ENCODE measurements at regions not wholly inside any gene's neighbourhood (a gene's known extent, or its start where the extent isn't known, plus 50 kb on each side); places are given as distances from the start of the nearest gene placed in this dataset.

DNA sequence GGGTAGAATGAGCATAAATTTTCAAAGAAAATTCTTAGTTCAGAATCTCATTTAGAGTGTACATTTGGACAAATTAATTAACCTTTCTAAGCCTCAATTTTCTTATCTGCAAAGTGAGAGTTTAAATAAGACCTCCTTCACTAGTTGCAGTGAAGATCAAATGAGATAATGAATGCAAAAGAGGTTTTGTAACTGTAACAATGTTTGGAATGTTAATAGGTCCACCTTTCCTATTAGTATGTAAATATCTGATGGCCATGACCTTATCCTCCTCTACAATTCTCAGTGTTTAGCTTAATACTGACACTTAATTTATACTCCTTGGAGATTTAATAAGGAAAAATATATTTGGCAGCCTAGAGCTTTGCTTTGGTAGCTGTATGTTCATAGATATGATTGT, 138.8 kb downstream of the GABRG1 start:
- DNase-seq = no peak

DNA sequence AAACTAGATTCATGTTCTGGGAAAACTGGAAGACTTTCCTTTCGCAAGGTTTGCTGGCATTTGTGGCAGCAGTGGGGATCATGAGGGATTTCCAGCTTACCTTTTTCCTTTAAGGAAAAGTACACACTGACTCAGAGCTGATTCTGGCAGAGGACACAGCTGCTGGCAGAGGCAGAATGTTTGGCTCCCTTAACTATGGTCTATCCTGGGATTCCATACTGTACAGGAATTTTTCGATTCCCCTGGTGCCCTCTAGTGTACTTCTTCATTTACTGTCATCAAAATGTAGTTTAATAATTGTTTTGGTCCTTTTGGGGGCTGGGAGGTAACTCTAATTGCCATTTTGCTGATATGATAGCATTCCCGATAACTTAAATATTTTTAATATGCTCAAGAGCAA, 152.7 kb downstream of the GABRG1 start:
- no peak for DNase-seq

DNA sequence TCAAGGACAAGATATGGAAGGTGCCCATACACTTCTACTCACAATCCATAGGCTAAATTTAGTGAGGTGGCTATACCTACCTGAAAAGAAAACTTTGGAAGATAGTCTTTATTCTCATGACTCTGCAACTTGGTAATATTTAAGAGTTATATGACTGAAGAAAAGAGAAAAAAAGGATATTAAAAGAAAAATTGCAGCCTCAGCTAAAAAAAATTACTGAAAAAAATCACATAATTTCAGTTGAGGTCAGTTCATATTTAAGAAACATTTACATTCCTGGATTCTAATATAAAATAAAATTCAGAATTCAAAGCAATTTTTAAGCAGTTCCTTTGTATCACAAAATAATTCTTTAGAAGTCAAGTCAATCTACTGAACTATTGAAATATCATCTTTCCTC, 166.5 kb downstream of the GABRG1 start:
- DNase-seq = no peak

DNA sequence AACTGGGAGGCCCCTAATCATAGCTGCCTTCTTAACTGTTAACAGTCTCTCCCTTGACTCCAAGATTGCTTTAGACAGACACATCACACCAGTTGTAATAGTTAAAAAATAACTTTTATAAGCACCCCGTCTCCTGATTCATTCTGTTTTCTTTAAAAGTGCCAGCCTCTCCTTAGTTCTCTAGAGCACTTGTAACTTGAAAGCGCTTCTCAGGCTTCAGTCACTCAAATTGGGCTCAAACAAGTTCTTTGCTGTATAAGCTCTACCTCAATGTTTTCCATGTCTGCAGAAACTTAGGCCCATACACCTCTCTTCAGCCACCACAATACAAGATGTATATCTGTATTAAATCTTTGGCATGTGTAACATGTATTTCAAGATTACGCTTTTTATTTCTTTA, 169.6 kb downstream of the GABRG1 start:
- no peak for DNase-seq

DNA sequence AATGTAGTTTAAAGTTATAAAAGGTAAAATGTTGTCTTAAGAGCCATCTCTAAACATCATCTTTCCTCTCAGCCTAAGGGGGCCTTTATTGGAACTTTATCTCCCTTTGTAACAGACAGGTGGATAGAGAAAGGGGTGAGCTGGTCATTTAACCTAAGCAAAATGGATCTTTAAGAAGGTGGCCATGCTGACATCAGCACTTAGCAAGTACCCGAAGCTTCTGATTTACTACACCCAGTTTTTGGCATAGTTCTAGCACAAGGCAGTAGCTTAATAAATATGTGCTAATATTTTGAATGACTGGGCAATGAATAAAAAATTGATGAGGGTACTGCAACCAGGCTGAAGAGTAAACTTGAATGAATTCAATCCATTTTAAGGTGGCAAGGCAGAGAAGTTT, 172.7 kb downstream of the GABRG1 start:
- no peak for DNase-seq

DNA sequence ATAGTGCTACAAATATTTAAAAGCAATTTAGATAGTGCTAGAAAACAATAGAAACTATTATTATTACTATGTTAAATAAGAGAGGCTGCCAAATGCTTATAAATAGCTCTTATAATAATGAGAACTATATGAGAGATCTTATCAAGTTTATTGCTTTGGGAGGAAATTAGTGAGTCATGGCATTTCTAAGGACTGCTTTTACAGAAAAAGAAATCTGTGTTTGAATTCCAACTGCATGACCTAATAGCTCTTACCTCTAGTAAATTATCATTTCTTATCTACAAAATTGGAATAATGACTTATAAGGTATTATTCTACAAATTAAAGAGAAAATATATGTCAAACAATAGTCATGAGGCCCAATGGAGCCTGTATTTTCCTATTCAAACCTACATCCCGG, 177.2 kb downstream of the GABRG1 start:
- DNase-seq = no peak

DNA sequence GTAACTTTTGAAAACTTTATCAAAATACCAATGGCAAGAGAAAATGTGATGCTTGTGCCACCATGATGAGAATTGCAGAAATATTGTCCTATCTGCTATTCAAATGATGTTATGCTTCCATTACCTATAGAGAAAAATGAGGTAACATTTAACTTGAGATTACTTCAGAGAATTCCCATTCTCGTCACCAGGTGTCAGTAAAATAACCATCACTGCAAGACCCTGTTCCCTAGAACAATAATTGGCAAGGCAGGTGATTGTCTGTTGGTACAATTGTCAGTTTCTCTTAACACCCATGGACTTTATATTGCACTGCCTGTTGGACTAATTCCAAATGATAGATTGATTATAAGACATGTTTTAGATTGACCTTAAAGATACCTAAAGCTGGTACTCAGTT, 179.9 kb downstream of the GABRG1 start:
- DNase-seq = no peak

DNA sequence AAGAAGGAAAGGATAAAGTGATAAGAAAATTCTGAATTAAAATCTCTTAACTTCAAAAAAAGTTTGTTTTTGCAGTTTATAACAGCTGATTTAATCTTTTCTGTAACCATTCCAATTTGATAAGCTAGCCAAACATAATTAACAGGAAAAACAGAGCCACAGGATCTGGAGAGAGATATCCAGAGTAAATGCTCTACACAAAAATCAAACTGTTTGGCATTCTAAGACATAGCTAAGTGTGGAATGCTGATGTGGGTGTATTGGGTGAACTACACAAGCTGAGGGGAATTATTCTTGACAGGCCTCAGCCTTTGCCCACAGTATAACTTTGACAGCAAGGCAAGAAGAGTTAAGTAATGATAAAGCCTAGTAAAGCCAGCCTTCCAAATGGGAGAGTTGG, 184.8 kb downstream of the GABRG1 start:
- no peak for DNase-seq

DNA sequence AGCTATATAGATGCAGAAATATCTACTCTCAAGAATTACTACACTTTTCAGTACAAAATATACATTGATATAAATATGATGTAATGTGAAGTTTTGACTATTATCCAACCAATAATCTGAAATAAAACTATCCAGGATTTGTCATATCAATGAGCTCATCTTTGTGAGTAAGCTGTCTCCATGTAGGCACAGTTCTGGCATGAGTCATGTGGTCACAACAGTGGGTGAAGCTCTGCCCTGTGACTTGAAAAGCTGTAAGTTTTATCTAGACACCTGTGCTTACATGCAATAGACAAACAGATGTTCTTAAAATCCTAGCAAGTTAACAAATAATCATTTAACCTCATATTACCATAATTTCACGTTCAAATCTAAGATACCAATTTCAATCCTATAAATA, 192.7 kb downstream of the GABRG1 start:
- no peak for DNase-seq

DNA sequence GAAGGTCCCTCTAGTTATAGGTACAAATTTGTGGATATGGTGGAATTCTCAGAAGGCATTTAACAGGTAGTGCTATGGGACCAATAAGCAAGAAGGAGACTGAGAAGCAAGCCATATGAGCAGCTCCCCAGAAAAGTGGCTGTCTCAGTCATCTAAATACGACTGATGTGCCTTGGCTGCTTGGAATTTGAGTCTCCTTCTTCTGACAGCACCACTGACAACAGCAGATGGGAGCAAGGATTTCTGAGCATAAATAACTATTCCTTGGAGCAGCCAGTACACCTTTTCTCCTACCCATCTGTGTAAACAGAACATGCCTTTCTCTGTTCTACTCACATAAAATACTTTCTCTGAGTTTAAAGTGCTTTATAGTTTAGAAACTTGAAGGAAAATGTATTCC, 196.2 kb downstream of the GABRG1 start:
- DNase-seq = no peak

DNA sequence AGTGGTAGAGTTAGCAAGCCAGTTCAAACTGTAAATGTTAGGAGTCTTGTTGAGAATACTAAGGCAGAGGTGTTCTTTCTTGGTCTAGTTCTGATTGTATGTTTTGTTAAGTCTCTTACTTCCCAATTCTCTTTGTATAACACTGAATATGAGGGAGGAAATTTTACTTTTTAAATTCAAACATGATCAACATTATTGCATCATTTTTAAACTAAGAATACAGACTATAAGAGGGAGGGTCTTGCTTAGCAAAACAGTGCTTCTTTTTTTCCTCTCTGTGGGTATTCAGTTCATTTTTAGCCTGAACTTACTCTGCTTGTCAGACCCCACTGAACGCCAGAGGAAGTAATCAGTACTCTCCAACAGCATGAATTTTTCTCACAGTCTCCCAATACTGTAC, 198.0 kb downstream of the GABRG1 start:
- no peak for DNase-seq

DNA sequence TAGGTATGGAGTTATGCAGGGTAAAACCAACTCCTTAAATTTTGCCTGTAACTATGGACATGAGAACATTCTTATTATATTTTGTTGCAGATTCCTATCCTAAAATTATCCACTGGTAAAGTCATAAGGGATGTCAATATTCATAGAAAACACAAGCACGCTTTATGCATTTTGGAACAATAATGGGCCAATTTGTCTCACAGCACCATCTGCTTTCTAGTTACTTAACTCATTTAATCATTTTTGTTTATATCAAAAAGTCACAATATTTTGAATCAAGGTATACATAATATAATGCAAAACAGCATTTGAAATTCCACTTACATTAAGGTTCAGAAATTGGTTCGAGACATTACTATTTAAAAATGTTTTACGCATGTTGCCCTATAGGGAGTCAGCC, 203.0 kb downstream of the GABRG1 start:
- no peak for DNase-seq

DNA sequence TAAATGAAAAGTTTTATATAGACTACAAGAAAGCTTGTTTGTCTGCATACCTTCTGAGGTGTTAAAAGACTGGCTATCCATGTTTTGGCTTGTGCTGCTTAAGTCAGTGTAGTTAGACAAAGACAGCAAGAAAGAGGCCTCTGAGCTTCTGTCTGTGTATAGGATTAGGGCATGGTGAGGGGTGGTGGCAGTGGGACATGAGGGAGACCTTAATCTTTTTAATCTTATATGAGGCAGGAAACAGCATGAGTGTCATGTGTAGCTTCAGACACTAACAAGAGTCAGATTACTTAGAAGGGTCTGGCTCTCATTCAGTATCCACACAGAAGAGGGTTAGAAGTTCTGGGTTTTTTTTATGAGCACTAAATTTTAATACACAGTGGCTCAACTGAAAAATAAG, 213.3 kb downstream of the GABRG1 start:
- no peak for DNase-seq

DNA sequence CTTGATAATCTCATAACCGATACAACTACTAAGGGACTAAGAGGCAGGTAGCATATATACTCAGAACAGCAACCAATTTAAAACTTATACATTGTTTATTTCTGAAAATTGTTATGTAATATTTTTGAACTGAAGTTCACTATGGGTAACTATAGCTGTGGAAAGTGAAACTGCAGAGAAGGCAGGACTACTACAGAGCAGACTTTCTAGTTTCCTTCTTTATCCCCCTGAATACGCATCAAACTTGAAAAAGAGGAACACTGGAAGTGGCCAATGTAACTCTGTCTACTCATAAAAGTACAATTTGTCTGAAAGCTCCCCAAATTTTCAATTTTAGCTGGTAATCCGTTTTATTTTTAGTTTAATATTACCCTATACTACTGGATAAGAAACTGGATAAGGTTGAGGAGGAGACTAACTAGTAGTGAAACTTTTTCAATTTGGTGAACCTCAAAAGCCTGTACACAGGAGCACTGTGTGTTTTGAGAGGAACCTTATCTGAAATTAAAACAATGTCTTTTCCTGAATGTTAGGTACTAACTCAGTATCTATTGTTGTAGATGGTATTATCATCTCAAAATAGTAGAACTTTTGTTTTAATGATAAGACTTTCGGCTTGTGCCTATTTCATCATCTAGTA, 225.8 kb downstream of the GABRG1 start:
- DNase-seq = no peak

DNA sequence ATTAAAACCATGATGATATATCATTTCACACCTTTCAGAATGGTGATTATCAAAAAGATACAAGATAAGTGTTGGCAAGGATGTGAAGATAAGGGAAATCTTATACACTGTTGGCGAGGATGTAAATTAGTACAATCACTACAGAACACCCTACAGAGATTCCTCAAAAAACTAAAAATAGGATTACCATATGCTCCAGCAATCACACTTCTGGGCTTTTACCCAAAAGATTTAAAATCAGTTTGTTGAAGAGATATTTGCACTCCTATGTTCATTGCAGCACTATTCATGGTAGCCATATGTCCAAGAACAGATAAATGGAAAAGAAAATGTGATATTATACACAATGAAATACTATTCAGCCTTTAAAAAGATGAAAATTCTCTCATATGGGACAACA, 240.4 kb downstream of the GABRG1 start:
- no peak for DNase-seq

DNA sequence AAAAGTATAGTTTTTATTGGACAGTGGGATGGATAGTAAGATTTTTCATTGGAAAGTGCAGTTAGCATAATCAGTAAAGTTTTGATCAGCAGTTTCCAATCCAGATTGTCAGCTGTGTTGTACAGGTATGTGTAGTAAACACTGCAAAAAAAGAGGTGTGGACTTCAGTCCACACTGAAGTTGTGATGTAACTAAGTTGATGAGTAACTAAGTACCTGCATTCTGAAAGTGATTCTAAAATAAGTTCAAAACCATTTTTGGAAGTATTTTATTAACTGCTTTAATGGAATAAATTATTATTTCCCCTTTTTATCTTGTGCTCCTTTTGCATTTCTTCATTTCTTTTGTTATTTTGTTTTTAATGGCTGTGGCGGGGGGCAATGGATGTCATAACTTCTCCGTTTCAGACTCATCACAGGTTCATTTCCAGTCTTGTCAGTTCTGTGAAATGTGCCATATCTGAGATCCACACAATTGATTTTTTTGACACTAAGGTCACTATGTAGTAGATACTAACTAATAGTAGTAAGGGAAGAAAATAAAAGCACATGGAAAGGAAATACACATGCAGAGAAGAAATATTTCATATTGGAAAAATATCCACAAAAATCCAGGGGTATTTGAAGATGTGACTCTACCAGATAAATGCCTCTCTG, 247.5 kb downstream of the GABRG1 start:
- DNase-seq = no peak

DNA sequence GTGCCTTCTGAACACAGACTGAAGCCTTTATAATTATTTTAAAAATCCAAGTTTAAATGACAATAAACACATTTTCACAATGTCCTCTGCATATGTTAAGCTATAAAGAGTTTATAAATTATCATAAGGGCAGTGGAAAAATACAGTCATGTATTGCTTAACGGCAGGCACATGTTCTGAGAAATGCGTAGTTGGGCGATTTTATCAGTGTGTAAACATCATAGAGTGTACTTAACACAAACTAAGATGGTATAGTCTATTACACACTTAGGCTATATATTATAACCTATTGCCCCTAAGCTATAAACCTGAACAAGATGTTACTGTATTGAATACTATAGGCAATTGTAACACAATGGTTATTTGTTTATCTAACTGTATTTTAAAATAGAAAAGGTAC, 254.7 kb downstream of the GABRG1 start:
- DNase-seq = no peak

DNA sequence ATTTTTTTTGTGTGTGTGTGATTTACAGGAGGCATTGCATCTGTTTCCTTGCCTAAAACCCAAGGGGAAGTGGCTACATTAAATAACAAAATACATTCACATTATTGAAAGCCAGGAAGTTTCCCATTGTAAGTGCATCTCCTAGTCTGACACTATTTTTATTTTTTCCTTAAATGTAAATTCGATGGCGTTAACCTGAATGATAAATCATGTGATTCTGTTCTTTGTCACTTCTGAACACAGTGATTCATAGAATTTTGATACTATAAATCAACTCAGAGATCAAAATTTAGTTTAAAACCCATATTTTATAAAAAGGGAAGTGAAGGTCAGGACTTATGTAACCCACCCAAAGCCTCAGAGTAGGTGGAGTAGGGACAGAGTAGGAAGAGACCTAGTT, 258.1 kb downstream of the GABRG1 start:
- no peak for DNase-seq

DNA sequence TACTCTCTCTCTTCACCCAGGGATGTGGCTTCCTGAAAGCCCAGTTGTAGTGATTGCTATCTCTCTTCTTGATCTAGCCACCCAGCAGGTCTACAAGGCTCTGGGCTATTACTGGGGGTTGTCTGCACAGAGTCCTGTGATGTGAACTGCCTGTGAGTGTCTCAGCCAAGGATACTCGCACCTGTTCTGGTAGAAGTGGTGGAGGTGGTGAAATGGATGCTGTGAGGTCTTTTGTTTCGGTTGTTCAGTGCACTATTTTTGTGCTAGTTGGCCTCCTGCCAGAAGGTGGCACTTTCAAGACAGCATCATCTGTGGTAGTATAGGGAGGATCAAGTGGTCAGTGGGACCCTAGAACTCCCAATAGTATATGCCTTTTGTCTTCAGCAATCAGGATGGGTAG, 268.0 kb downstream of the GABRG1 start:
- DNase-seq = no peak

DNA sequence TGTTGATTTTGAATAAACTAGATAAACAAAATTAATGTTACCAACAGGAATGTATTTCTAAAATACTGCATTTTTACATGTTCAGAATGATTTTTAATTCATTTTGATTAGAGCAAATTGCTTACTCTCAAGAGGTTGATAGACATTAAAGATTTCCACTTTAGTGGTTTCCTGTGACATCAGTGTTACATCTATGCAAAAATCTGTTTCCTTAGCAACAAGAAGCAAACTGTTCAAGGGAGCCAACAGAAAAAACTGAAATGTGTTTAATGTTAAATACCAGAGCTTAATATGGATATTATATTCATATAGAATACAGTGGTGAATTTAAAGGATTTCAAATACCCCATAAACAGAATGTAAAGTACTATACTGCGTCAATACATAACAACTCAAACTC, 277.8 kb downstream of the GABRG1 start:
- no peak for DNase-seq

DNA sequence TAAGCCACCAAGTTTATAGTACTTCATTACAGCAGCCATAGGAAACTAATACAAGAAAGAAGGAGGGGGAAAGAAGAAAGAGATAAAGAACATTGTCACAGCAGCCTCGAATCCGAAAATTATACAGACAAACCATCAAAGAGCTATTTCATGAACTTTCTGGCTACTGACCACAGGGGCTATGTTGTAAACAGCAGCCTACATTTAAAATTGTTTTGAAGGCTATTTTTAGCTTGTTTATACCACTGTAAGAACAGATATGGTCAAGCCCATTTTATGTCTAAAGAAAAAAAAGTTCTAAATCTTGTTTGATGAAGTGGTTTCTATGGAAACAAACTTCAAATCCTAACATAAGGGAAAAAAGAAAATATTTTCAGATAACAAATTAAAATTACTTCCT, 282.1 kb downstream of the GABRG1 start:
- DNase-seq = no peak

DNA sequence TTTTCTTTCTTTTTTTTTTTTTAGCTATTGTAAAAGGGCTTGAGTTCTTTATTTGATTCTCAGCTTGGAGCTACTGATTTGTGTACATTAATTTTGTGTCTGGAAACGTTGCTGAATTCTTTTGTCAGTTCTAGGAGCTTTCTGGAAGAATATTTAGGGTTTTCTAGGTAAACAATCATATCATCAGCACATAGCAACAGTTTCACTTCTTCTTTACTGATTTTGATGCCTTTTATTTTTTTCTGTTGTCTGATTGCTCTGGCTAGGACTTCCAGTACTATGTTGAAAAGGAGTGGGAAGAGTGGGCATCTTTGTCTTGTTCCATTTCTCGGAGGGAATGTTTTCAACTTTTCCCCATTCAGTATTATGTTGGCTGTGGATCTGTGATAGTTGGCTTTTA, 292.2 kb downstream of the GABRG1 start:
- no peak for DNase-seq

DNA sequence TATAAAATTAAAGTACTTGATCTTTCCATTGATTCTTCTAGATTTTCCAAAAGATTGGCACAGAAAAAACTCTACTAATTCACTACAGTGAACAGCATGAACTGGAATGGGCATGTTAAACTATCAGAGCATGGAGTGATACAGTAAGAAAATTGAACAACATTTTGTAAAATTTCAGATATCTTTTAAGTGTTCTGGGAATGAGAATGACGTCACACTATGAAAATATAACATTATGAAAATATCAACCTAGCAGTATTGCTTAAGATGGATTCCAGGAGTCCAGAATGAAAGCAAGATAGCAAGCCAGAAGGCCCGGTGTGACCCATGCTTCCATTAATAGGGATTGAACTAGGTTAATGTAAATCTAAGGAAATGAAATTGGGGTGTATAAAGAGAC, 319.9 kb downstream of the GABRG1 start:
- DNase-seq = no peak

DNA sequence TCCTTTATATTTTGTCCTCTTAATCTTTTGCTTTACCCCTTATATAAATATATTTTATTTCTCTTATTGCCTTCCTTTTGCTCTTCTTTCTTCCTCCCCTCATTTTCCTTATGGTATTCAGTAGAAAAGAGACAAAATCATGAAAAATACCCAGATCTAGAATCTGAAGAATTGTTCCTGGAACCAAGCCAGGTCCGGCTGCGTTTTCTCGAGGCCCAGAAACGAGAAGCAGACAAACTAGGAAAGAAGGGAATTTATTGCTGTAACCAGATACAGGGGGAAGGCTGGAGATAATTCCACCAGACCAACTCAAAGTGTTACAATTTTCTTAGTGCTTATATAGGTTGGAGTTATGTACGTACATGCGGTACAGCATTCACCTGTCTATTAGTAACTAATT, 328.7 kb downstream of the GABRG1 start:
- no peak for DNase-seq

DNA sequence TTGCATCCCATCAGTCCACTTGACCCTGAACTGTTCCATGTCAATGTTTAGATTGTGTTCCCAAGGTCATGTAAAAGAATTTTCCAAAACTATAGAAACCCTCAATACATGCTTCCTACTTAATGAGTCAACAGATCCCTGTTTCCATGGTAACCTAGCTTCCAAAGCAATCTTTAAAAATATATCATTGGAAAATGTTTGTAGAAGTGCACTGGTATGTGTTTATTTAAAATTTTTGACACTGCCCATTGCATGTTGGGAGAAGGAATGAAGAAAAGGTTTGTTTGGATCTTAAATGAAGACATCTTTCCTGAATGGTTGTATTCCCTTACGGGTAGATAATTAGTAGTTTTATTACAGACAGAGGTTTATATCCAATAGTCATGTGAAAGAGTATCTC, 345.3 kb downstream of the GABRG1 start:
- DNase-seq = no peak
